ENCODE measurements at regions not wholly inside any gene's neighbourhood (a gene's known extent, or its start where the extent isn't known, plus 50 kb on each side); places are given as distances from the start of the nearest gene placed in this dataset.
"Not testable (repeated sequence)": the region's sequence is repeated elsewhere in the genome, so short reads cannot be mapped to it uniquely, and the experiment has no call there.

GRCh38 chr6:165844232-165844631 is 181.2 kb upstream of the PDE10A start:
- no peak for DNase-seq

GRCh38 chr6:165843568-165844113 is 180.6 kb upstream of the PDE10A start:
- no peak for DNase-seq

- no peak for DNase-seq
These were observed 180.1 kb upstream of the PDE10A start for GRCh38 chr6:165843121-165843520.

- DNase-seq = no peak
These were observed 179.4 kb upstream of the PDE10A start for GRCh38 chr6:165842281-165842936.

DNA sequence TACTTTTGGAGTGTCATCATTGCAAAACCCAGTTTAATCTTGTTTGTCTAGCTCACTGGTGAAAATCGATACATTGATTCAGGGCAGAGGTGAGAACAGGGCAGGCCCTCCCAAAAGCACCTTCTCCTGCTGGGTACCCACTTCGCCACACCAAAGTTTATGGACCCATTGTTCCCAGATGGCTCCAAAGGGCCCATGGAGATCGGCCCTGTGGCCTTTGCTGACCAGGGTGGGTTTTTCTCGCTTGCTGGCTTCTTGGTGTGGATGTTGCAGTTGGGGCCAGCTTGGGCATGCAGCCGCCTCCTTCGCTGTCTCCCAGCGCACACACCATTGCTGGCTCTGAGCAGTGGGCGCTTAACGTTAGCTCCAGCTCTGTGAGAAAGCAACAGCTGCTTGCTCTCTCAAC is 178.1 kb upstream of the PDE10A start:
- no peak for DNase-seq

- no peak for DNase-seq
These were observed 175.1 kb upstream of the PDE10A start for GRCh38 chr6:165837948-165838745.

GRCh38 chr6:165836648-165837047 is 173.6 kb upstream of the PDE10A start:
- DNase-seq = not testable (repeated sequence)

DNA sequence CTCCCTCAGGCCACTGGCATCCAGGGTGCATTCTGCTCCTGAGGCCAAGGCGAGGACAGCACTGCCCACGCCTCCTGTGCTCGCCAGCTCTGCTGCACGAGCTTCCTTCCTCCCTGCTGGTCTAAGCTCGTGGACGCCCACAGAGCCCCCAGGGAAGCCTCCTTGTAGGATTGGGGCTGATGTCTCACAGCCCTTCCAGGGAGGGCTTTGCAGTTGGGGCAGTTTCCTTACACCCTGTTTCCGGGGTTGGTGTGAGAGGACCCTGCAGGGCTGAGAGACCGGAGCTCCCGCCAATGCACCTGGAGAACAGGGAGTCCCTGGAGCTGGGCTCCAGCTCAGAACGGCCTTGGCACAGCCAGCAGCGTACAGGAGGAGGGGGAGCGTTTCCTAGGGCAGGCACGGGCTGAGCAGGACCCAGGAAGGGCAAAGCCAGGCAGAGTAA is 172.4 kb upstream of the PDE10A start:
- DNase-seq = no peak

- no peak for DNase-seq
These were observed 171.7 kb upstream of the PDE10A start for GRCh38 chr6:165834613-165835259.

DNA sequence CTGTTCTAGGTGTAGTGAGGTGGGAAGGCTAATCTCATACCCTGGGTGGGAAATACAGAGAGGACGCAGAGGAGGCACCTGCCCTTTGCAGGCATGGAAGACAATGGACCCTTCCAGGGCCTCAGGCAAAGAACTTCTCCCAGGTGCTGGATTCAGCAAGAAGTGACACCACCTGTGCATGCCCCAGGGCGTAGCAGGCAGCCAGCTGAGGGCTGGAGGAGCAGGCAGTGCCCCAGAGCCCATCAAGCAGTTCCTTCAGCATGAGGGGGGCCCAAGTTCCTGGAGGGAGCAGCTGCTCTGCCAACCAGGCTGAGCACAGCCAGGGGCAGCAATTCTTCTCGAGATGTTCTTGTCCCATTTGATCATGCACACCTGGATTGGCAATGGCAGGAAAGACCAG is 170.3 kb upstream of the PDE10A start:
- no peak for DNase-seq

- DNase-seq = peak; percentile 53
These were observed 168.9 kb upstream of the PDE10A start for GRCh38 chr6:165831812-165832510.

GRCh38 chr6:165830761-165831160 is 167.7 kb upstream of the PDE10A start:
- DNase-seq = no peak

GRCh38 chr6:165829376-165829775 is 166.3 kb upstream of the PDE10A start:
- DNase-seq = no peak

DNA sequence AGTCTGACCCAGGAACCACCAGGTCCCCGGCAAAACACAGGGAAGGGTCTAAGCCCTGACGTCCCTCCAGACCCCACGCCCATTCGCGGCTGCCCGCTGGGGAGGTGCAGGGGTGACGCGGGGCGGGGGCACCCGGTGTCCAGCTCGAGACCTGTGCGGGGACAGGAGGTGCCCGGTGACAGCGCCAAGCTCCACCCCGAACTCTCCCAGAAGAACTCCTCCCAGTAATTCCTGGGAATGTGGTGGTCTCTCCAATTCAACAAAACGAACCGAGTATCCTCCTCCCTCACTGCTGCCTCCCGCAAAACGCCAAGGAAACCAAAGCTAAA is 164.1 kb upstream of the PDE10A start:
- no peak for DNase-seq

GRCh38 chr6:165826487-165827189 is 163.6 kb upstream of the PDE10A start:
- DNase-seq = no peak

DNA sequence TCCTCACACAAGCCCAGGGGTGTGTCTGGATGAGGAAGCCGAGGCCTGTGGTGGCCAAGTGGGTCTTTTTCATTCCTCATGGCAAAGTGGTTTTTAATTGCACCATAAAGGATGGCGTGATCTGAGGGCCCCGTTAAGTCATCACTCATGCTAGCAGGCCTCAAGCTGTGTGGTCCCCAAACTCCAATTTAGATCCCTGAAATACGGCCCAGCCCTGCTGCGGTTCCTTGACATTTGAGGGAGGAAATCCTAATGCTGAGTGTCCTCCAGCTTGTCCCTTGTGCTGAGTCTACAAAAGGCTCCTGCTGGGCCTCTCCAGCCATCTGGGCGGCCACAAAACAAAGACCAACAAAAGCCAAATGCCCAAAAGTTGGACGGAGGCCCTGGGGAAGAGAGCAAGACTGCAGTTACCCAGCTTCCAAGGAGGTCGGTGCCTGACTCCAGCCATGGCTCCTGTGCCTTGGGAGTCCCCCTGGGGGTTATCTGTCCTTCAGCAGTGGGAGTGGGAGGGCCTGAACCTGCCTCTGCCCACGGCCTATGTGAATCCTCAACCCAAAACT is 162.3 kb upstream of the PDE10A start:
- no peak for DNase-seq

DNA sequence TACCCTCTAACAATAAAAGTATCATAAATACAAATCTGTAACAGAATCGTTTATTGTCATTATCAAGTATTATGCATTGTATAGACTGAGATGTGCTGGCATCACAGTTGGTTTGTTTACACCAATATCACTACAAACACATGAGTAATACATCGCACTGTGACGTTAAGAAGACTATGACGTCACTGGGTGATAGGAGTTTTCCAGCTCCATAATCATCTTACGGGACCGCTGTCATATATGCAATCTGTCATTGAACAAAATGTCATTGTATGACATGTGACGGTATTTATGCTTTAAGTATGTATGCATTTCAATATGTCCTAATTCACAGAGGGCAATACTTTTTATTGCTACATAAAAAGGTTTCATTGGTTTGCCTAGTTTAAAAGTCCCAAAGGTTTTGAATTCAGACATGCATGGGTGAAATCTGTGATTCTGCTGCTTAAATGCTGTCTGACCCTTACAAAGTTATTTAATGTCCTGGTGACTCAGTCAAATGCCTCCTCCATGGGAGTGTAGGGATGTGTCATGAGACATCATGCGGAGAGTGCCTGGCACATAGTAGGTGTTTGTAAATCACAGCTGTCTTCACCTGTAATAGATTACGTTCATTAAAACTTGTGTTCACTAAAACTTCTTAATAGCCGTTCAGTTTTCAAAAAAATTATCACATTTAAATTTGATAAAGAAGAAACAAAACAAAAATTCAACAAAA is 160.7 kb upstream of the PDE10A start:
- DNase-seq = no peak

GRCh38 chr6:165822501-165822900 is 159.5 kb upstream of the PDE10A start:
- DNase-seq = no peak

DNA sequence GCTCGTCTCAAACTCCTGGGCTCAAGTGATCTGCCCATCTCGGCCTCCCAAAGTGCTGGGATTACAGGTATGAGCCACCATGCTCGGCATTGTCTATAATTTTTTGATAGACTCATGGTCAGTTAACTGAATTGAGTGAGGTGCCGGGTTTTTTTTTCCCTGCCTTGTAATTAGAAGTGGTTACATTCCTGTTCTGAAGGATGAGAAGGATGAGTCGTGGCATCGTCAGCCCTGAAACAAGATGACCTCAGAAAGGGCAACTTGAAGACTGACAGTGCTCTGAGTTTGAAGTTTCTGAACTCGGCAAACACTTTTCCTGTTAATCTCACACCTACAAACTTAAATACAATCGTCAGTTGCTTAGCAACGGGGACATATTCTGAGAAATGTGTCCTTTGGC is 158.7 kb upstream of the PDE10A start:
- DNase-seq = no peak

DNA sequence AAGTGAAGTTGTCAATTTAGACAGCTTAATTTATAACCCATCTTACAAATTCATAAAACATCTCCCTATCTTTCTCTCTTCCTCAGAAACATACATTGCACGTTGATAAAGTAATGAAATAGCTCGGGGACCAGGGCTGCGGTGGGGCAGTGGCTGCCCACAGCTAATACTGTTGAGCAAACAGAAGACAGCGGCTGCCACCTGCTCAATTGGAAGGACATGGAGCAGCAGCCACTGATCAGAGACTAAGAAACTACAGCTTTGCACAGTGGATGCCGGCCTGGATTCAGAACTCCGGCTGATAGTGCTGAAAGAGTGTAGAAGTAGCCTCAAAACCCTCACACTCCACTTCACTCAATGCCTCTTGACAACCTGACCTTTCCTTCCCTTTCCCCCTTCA is 157.9 kb upstream of the PDE10A start:
- DNase-seq = no peak

- no peak for DNase-seq
These were observed 157.4 kb upstream of the PDE10A start for GRCh38 chr6:165820407-165820806.

Measured in right kidney (tissue), 1 donor.